ENCODE measurements at regions not wholly inside any gene's neighbourhood (a gene's known extent, or its start where the extent isn't known, plus 50 kb on each side); places are given as distances from the start of the nearest gene placed in this dataset.

- TF ChIP-seq MYPOP (CRISPR knock-in tag; IDR thresholded peaks at IDR 0.05) = no peak
- TF ChIP-seq NAIF1 (CRISPR knock-in tag; IDR thresholded peaks at IDR 0.05; ENCODE audit: borderline replicate concordance) = no peak
Measured at GRCh38 chr5:119945691-119946090, 316.3 kb downstream of the FAM170A start (continued).

GRCh38 chr5:119948162-119948561 is 318.8 kb downstream of the FAM170A start:
- H3K4me1 ChIP-seq (ENCODE audit: insufficient read depth, low read length) = no peaks in the 10 kb centered on the region
- ATAC-seq (no peak), FAIRE-seq (no peak), DNase-seq (ENCODE audit: low spot score) (no peak)
- in situ Hi-C loops (cut with HindIII; ENCODE audit: extremely low pct_ligation_motif_present, low pct_unique_long_range_greater_than_20kb) (no loop called here), intact Hi-C loops (cut with micrococcal nuclease; ENCODE audit: unreplicated experiment) (no loop called here)
- 0% methylated on average over 1 of the region's 1 CpG for WGBS (ENCODE audit: low lambda C conversion rate)
- no peak overlapping the region for H3K4me3 ChIP-seq (replicated peaks in 1 of 3; ENCODE audit: insufficient read depth in 1 of 3, low read depth in 2 of 3, low read length in 3 of 3)
- BruUV-seq (replicated peaks) = no TSS peak
- no peaks in the 10 kb centered on the region for H3K27me3 ChIP-seq (ENCODE audit: control insufficient read depth in 1 of 2, insufficient read depth in 2 of 2, low read length in 2 of 2)
- ChIA-PET CTCF (ENCODE audit: low intra/inter-chr PET ratio, low total read pairs) (no interaction called here), POLR2A (no interaction called here)
- no peak overlapping the region for H3K27ac ChIP-seq (ENCODE audit: extremely low read length, insufficient read depth, low read length)
- H3K4me2 ChIP-seq (ENCODE audit: low read depth, low read length) = no peak overlapping the region
- no peaks in the 10 kb centered on the region for H3K36me3 ChIP-seq (replicated peaks in 1 of 2; ENCODE audit: control insufficient read depth in 1 of 2, insufficient read depth in 2 of 2, low read length in 2 of 2)
- H2AFZ ChIP-seq (ENCODE audit: low read length) = no peak overlapping the region
- no peaks in the 10 kb centered on the region for H4K20me1 ChIP-seq (ENCODE audit: insufficient read depth, low read length)
- no peak overlapping the region for H3K9ac ChIP-seq (ENCODE audit: insufficient read depth, low read depth, low read length)
- H3K79me2 ChIP-seq (ENCODE audit: insufficient read depth, low read length) = no peaks in the 10 kb centered on the region
- H3K9me3 ChIP-seq (ENCODE audit: low read length) = no peaks in the 10 kb centered on the region
- no peak for TF ChIP-seq TEAD2 (CRISPR knock-in tag; IDR thresholded peaks at IDR 0.05)
- no peak for TF ChIP-seq JUND (CRISPR knock-in tag; IDR thresholded peaks at IDR 0.05)
- no peak for TF ChIP-seq ZNF350 (CRISPR knock-in tag; IDR thresholded peaks at IDR 0.05; ENCODE audit: borderline replicate concordance, low read depth)
- TF ChIP-seq CREB3 (CRISPR knock-in tag; IDR thresholded peaks at IDR 0.05) = no peak
- no peak for TF ChIP-seq ZNF430 (CRISPR knock-in tag; IDR thresholded peaks at IDR 0.05)
- no peak for TF ChIP-seq THAP9 (CRISPR knock-in tag; IDR thresholded peaks at IDR 0.05; ENCODE audit: borderline replicate concordance)
- TF ChIP-seq JUNB (CRISPR knock-in tag; IDR thresholded peaks at IDR 0.05; ENCODE audit: borderline replicate concordance) = no peak
- no peak for TF ChIP-seq ZNF207 (IDR thresholded peaks at IDR 0.05; ENCODE audit: borderline replicate concordance)
- no peak for TF ChIP-seq MIER3 (CRISPR knock-in tag; IDR thresholded peaks at IDR 0.05; ENCODE audit: borderline replicate concordance)
- TF ChIP-seq GMEB1 (CRISPR knock-in tag; IDR thresholded peaks at IDR 0.05; ENCODE audit: borderline replicate concordance) = no peak
- TF ChIP-seq CREM (IDR thresholded peaks at IDR 0.05) = no peak
- no peak for TF ChIP-seq CREM (CRISPR knock-in tag; IDR thresholded peaks at IDR 0.05)
- TF ChIP-seq ZNF510 (CRISPR knock-in tag; IDR thresholded peaks at IDR 0.05; ENCODE audit: low read depth) = no peak
- no peak for TF ChIP-seq TFE3 (CRISPR knock-in tag; IDR thresholded peaks at IDR 0.05)
- no peak for TF ChIP-seq ZNF382 (CRISPR knock-in tag; IDR thresholded peaks at IDR 0.05; ENCODE audit: borderline replicate concordance)

All from HepG2 (cell line).